ENCODE measurements at regions not wholly inside any gene's neighbourhood (a gene's known extent, or its start where the extent isn't known, plus 50 kb on each side); places are given as distances from the start of the nearest gene placed in this dataset.

- WGBS, 2 experiments (ENCODE audit: extremely low coverage in 1 of 2, insufficient coverage in 1 of 2, insufficient read length in 1 of 2, insufficient replicate concordance in 2 of 2, low coverage in 1 of 2, low lambda C conversion rate in 2 of 2, missing lambda C conversion rate in 1 of 2): 88% methylated on average over 1 of the region's 1 CpG; no CpG with 5 or more reads in 1 of the 2 experiments
- FAIRE-seq: no peak
- no peak for TF ChIP-seq KDM1A (IDR thresholded peaks at IDR 0.05; ENCODE audit: borderline replicate concordance, low read length)
- no peak for TF ChIP-seq CTBP2 (IDR thresholded peaks at IDR 0.05; ENCODE audit: borderline replicate concordance, insufficient read depth, insufficient read length, low read length)
- no peak for TF ChIP-seq FOSL1 (IDR thresholded peaks at IDR 0.05; ENCODE audit: insufficient read depth, low read depth, low read length)
Observed at GRCh38 chr12:83690465-83690864, 1003.8 kb downstream of the TMTC2 start.

More at GRCh38 chr12:83690465-83690864, 1003.8 kb downstream of the TMTC2 start:
- Histone ChIP-seq H2BK5ac (ENCODE audit: low read depth, low read length) (no peak overlapping the region), H3K4me3 (ENCODE audit: extremely low read depth in 1 of 4, insufficient read depth in 2 of 4, low read depth in 3 of 4, low read length in 4 of 4) (no peak overlapping the region), H3K27ac (ENCODE audit: low read depth, low read length) (no peak overlapping the region), H2BK15ac (ENCODE audit: low read length) (no peak overlapping the region), H3K79me1 (ENCODE audit: low read depth, low read length) (no peaks in the 10 kb centered on the region), H3K56ac (replicated peaks; ENCODE audit: insufficient read length, low read depth, low read length) (no peak overlapping the region), H2AFZ (ENCODE audit: low read length) (no peak overlapping the region), H3K4me2 (ENCODE audit: insufficient read depth in 1 of 2, low read depth in 2 of 2, low read length in 2 of 2) (no peak overlapping the region), H2AK5ac (ENCODE audit: low read depth, low read length) (no peak overlapping the region), H3K23ac (ENCODE audit: insufficient read length) (no peak overlapping the region), H3K4me1 (replicated peaks in 1 of 4; ENCODE audit: control insufficient read depth in 3 of 4, insufficient read depth in 4 of 4, low read length in 3 of 4) (no peaks in the 10 kb centered on the region), H3K23me2 (ENCODE audit: low read depth, low read length) (no peaks in the 10 kb centered on the region), H4K8ac (ENCODE audit: extremely low read depth, insufficient read depth, low read length) (no peak overlapping the region; the same call in 1 of the 2 replicates), H3K9ac (replicated peaks in 1 of 4; ENCODE audit: extremely low read depth in 1 of 4, low read depth in 3 of 4, low read length in 3 of 4) (no peak overlapping the region), H3K4ac (replicated peaks; ENCODE audit: insufficient read length, low read depth, low read length) (no peak overlapping the region), H2BK20ac (ENCODE audit: low read length) (no peak overlapping the region), H3K27me3 (replicated peaks in 1 of 4; ENCODE audit: control insufficient read depth in 3 of 4, extremely low read depth in 1 of 4, insufficient read depth in 3 of 4, low read length in 3 of 4) (no peaks in the 10 kb centered on the region), H2BK12ac (ENCODE audit: low read depth, low read length) (no peak overlapping the region), H3K9me3 (ENCODE audit: insufficient read depth in 2 of 2, low read depth in 1 of 2, low read length in 1 of 2) (no peaks in the 10 kb centered on the region), H3K14ac (ENCODE audit: insufficient read length) (no peak overlapping the region), H3K18ac (ENCODE audit: extremely low read depth, low read length) (no peak overlapping the region), H4K91ac (replicated peaks; ENCODE audit: insufficient read length, low read length) (no peak overlapping the region), H2BK120ac (replicated peaks; ENCODE audit: low read depth, low read length) (no peak overlapping the region), H3K79me2 (ENCODE audit: control insufficient read depth in 1 of 2, insufficient read depth in 2 of 2, low read length in 2 of 2) (no peaks in the 10 kb centered on the region), H3K36me3 (ENCODE audit: control insufficient read depth in 2 of 4, insufficient read depth in 4 of 4, low read length in 3 of 4) (no peaks in the 10 kb centered on the region), H4K20me1 (replicated peaks in 1 of 2; ENCODE audit: control insufficient read depth in 1 of 2, insufficient read depth in 2 of 2, low read length in 2 of 2) (no peaks in the 10 kb centered on the region), H4K5ac (ENCODE audit: insufficient read length, low read depth, low read length) (no peak overlapping the region)
- DNase-seq (ENCODE audit: low read depth in 1 of 2, low spot score in 2 of 2): no peak
- CTCF ChIA-PET (ENCODE audit: partially characterized antibody): no interaction called here
- POLR2A ChIA-PET (ENCODE audit: partially characterized antibody): no interaction called here

Measured in H1 (cell line).